Activated naive CD8-positive, alpha-beta T cell treated with anti-CD3 and anti-CD28 coated beads, Interleukin-2, amount 50 U/mL, for 16 hours (primary cell): ENCODE measurements at regions not wholly inside any gene's neighbourhood (a gene's known extent, or its start where the extent isn't known, plus 50 kb on each side); places are given as distances from the start of the nearest gene placed in this dataset.

Experiments used
- DNase-seq: peaks from one replicate; pipeline ENCODE4 v3.0.0-alpha.2; 2020; ENCODE audit warnings: low read depth, low spot score

DNA sequence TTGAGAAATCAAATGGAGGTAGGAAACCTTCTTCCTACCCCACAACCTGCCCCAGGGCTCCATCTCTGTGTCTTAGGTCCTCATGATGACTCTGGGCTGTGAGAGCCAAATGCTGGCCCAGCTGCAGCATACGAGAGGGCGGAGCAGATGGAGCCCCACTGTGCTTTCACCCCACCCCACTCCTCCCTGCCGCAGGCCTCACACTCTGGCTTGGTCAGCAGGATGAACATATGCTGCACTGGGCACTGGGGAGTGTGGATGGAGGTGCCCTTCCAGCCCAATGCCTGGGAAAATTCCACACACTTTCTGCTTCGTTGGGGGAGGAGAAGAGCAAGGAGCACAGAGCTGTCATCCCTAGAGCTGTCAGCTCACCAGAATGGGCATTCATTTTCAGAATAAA lies 271.6 kb upstream of the CADM1 start:
- no peak for DNase-seq

DNA sequence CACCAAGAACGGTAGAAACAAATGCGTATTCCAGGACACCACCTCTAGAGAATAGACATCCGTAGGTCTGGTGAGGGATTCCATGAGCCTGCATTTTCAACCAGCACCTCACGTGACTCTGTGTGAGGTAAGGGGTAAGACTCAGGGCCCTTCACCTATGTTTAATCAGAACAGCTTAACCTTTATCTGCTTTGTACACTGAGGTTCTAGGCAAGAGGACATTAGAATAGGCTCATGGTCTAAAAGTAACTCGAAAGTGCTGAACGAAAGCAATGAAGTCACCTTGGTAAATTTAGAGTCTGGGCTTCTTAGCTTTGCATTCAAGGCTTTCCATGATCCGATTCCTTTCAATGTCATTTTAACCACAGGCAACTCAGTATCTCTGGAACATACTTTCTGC lies 270.5 kb upstream of the CADM1 start:
- DNase-seq = no peak

DNA sequence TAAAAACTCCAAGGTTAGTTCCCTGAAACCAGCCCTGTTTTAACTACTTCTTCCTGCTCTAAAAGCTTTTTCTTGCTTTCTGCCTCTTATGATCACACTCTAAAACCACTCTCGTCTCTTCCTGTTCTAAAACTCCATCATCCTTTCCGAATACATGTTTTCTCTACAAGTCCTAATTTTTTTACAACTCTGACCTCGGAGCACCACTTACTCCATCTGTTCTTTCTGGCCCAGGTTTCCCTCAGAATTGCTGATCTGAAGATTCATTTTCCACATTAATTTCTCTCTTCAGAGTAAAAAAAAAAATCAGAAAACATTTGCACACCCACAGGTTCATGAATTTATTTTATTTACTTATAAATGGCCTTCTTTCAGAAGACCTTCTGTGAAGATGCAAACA lies 265.7 kb upstream of the CADM1 start:
- DNase-seq = no peak

DNA sequence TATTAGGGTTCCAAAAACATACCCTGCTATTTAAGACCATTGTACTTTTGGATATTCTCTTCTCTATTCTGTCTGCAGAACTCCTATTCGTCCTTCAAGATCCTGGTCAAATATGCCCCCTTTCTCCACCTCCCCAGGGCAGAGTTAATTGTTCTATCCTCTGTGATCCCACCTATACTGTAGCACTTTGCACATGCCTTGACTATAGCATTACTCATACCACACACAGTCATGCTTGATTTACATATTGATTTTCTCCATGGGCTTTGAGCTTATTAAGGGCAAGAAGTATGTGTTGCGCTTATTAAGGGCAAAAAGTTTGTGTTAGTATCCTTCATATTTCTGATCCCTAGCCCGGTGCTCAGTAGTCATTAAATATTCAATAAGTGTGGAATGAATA lies 263.7 kb upstream of the CADM1 start:
- no peak for DNase-seq

DNA sequence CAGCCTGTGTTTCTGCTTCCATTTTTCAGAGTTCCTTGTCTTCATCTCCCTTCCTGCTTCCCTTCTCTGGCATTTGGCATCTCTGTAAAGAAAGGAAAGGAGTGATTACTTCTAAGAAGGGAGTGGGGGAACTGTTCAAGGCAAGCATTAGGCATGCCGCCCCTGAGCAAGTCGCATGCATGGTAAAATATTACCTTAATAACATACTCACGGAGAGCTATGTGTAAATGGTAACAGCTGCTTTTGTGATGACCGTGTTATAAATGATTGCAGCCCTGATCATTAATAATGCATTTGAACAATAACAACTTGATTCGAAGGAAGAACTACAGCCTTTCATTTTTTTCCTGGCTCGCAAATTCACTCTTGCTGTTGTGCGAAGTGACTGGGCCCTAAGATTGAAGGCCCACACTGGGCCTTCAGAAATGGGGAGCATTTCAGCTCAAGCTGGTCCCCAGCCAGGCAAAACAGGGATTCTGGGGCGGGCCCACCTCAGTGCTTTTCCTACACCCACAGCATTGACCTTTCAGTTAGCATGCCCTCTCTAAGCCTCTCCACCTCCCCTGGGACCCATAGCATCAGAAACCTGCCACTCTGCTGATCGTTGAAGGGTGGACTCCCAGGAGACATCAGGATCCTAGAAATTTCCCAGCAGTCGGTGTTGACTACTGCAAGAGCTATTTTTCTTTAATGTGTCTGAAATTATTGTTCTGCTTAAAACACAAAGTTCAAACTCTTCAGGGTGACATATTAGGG lies 263.0 kb upstream of the CADM1 start:
- no peak for DNase-seq

DNA sequence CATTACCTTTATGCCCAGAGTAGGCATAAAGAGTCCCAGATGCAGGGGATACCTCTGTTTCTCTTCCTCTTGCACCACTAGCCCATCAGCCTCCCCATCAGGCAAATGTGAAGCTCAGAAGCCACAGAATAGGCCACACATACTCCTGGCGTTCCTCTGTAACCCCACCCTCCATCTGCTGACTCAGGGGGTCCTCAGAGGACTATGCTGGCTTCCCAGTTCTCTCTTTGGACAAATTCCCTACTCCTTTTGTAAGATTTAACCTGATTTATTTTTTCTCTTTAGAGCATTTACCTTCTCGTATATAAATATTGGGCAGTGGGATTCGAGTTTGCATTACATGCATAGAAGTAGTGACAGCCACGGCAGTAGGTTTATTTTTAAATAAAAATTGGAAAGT lies 262.3 kb upstream of the CADM1 start:
- DNase-seq = no peak

DNA sequence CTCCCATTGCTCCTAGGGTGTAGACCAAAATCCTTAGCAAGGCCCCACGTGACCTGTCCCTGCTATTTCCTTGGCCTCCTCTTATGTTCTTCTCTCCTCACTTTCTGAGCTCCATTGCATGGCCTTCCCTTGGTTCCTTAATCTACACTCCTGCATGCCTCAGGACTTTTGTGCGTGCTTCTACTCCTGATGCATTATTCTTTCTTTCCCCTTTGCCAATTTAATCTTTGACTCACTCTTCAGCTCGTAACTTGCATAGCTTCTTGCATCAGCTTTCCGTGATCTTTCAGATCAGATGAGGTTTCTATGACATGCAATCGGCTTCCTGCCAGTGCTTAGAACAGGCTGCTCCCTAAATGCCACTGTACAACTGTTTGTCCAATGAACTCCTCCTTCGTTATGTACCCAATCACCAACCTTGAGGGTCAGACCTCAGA lies 261.6 kb upstream of the CADM1 start:
- no peak for DNase-seq

DNA sequence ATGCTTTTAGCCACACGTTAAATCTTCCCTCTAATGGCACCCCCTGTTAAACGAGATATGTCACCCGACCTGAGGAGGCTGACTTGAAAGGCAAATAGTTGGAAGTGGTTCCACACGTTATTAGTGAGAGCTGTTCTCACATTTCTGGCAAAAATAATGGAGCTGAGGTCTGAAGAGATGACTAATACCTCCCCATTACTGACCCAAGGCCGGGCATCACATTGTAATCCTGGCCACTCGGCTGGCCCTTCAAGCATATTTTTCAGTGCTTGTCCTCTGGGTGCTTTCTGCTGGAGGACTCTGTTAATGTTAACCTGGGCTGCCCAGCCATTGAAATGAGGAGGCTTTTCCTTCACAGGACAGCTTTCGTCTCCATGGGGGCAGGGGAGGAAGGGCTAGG lies 260.0 kb upstream of the CADM1 start:
- no peak for DNase-seq

DNA sequence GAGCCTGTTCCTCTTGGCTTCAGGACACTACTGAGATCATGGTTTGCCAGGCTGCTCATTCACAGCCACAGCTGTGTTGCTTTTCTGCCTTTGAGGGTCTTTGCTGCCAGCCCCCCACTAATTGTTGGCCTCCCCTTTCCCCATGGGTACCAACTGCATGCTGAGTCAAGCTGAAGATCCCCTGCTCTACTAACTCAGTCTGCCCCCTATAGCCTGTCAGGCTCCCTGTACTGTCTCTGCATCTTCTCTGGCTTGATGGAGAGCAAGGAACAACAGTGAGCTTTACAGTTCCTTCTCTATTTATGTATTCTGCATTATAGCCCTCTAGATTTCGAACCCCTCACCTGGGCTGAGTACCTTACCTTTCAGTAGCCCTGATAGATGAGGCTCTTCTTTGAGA lies 257.6 kb upstream of the CADM1 start:
- DNase-seq = no peak

DNA sequence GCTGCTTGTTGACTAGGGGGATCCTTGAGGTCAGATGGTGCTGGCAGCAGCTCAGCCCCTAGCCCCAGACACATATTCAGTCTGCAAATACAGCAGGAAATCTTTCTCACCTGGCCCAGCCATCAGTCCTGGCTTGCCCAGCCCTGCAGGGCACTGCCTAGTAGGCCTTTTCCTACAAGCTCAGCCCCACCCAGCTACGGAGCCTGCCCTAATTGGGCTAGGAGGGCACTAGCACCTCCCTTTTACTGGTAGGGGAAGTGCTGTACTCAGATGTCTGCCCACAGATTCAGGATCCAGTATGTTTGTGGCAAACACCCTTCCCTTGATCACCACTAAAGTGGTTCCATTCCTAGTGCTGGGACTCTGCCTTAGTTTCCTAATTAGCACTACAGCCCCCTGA lies 257.1 kb upstream of the CADM1 start:
- no peak for DNase-seq

DNA sequence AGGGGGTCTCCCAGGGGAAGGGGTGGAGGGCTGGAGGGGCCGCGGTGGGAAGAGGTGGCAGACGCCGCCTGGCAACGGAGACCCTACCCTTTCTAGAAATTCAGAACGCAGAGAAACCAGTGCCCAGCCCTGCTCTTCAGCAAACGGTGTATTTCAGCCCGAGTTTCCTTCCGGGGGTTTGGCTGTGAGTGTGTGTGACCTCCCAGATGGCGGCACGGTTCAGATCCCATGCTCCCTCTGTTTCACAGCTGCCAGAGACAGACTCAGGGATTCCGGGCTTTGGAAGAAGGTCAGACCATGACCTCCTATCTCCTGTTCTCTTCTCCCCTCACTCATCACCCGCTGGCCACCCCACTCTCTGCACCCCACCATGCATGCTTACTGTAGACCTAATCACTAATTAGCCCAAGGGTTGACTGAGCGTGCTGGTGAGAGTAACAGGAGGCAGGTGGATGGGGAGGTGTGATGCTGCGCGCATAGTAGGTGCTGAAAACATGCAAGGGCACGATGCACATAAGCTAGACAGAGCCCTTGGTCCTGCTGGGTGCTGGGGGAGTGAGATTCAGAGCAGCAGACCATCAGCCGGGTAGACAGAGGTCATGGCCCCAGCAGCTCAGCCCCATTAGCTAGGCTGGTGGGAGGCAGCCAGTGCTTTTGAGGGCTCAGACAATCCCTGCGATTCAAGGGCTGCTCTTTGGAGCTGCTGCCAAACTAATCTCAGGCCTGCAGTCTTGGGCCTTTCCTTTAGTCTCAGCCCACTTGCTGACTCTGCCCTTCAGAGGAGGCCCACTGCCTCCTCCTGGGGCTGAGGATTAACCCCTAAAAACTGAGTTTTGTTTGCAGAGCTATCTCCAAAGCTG lies 256.5 kb upstream of the CADM1 start:
- no peak for DNase-seq

DNA sequence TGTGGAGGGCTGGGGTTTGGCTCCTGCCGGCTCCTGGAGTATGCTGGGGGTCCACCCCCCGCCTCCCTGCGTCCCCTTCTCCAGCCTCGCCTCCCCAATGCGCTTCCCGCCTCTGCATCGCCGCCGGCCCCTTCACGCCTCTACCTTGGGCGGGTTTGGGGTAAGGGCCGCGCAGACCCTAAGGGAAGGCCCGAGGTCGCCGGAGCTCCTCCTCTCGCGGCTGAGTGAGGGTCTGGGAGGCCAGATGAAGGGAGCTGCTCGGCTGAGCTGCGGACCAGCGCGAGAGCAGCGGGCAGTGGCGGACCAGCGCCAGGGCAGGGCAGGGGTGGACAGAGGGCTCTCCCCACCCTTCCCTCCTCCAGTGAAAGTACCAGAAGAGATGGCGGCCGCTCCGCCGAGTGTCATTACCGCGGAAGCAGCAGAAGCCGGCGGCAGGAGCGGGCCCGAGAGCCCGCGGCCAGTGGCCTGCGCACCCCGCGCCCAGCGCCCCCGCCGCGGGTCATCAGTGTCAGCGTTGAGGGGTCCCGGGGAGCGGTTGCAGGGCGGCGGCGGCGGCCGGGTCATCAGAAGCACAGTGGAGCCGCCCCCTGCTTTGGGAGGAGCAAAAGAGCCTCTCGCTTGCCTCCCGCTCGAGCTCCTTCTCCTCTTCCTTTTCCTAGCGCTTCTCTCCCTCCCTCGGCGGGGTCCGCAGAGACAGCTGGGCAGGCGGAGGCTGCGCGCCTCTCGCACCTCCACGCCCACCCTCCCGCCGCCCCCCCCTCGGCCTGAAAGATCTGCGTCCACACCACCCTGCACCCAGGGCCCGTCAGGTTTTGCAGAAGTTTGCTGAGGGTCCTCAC lies 255.6 kb upstream of the CADM1 start:
- DNase-seq = no peak

DNA sequence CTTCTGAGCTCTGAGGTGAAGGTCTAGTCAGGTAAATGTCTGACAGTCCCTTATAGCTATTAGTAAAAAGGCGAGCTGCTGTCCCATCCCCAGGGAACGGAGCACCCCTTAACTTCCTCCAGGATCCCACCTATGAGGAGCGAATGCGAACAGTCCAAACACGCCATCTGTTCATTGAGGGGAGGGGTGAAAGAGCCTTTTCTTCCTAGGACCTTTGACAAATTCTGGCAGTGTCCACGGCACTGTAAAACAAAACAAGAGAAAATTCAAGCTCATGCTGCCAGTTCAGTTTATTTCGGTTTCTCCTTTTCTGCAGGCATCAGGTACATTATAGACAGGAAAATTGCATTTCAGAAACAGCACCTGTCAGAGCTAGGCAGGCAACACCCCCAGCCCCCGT lies 253.8 kb upstream of the CADM1 start:
- no peak for DNase-seq

DNA sequence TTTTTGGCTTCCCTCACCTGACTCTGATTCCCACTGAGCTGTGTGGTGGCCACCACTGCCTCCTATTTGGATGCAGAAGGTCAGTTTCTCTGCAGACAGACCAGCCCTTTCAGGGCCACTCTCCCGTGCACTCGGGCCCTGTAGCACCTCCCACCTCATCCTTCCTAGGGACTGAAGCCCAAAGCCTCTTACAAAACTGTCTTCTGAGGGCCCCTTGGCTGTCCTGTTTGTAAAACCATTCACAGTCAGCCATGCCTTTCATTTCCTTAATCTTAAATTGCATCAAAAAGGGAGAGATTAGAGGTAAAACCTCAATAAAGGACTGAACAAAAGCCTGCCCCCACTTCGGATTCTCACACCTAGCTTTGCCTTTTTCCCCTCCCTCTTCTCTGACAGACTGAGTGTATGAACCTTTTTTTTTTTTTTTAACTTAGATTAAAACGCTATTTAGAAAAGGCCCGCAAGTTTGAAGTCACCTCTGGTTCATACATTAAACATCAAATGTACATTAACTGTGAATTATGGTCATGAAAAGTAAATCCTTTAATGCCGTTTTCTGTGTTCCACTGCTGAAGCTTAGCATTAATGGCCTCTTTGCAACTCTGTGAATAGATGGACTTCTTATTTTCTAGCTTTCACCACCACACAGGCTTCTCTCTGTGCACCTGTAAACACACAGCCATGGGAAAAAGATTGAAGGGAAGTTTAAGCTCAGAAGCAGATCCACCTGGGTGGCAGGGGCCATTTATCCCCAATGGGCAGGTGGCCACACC lies 247.2 kb upstream of the CADM1 start:
- DNase-seq = no peak

DNA sequence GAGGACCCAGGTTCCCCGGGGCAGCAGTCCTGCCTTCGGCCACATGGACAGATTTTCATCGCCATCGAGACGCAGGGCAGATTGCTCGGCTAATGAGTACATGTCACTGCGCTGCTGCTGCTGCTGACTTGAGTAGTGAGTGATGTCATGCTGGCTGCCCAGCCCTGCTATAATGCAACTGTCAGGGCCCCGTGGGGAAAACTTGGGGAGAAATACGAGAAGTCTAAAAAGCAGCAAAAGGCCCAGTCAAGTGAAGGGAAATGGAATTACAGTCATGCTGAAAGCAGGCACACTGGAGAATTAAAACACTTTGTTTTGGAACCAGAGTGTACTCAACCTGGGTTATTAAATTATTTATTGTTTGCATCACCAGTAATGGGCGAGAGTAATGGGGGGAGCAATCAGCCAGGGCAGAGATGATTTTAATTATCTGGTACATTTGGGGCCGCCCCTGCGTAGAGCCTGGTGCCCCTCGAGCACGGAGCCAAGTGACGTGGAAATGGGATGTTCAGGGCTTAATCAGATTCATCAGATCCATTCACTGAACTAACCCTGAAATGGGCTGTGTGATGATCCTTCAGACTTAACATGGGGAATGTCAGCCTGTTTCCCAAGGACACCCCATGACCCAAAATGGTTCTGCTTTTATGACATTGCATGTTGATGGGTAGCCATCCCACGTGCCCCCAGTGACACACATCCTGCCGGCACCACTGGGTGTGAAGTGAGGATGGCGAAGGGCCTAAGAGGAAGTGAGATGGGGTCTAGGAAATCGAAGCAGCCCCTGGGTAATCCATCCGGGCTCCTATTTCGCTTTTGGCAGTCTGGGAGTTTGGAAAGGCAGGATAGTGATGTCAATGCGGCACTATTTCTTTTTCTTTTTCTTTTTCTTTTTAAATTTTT lies 241.6 kb upstream of the CADM1 start:
- DNase-seq = no peak

DNA sequence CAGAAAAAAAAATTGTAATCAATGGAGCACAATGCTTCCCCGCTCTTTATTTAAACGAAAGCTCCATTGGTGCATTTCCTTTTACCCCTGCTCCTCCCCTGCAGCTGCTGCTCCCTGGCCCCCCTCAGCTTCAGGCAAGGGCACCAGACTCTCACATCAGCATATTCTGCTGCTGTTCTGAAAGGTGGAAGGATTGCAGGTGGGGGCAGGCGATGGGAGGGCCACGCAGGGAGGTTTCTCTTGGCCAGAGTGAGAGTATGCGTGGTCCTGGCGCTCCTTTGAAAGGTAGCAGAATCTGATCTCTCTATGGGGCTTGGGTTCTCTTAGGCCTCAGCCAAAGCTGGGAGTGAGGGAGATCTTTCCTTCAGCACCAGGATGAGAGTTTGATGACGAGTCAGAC lies 240.9 kb upstream of the CADM1 start:
- no peak for DNase-seq

DNA sequence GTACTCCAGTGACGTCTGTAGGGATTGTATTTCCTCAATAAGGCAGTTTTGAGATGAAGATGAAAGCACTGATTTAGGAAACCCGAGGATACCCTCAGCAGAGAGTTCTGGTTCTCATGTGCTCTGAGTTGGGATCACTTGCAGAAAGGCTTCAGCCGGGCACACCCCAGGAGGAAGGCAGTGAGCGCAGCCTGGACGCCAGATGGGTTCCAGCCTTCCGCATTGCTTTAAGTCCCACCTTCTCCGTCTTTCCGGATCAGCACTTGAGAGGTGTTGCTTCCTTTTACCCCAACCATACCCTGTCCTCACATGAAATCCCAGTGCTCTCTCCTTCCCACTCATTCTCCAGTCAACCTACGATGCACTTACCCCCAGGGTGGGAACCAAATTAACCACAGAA lies 239.5 kb upstream of the CADM1 start:
- DNase-seq = no peak

DNA sequence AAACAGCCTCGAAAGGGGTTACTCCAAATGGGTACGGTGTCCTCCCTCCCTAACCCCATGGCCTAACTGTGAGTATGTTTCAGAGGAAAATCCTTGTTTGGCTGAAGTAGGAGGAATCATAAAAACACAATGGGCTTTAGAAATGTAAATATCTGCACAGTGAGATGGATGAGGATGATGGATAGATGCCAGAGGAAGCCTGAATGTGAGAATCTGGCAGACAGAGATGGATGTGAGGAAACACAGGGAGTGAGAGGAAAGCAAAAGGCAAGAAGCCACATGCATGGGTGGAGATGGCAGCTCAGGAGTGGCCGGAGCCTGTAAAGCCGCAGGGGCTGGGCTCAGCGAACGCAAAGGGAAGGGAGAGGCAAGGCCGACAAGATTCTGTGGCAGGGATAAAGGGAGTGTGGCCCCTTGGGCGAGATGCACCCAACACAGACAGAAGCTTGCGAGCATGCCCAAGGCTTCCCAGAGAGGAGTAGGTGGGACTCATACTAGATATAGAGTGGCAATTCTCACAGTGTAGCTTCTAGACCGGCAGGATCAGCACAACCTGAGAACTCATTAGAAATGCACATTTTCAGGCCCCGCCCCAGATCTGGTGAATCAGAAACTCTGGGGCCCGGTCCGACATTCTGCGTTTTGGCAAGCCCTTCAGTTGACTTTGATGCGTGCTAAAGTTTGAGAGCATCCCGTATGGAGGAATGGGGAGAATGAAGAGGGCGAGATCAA lies 237.3 kb upstream of the CADM1 start:
- no peak for DNase-seq

DNA sequence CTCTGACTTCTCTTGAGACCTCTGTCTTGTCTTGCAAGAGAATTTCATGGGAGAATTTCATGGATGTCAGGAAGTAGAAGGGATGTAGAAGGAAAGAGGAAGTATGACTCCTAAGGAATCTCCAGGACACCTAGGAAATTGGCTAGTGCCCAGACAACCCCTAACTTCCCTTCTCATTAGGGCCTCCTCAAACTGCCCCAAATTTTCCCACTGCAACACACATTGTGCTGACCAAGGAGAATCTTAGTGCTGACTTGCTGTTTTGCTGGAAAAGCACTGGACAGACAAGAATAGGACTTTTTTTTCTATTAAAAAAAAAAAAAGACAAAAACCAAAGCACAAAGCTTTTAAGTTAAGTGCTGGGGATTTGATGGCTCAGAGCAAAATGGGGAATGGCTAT lies 236.1 kb upstream of the CADM1 start:
- DNase-seq = no peak

DNA sequence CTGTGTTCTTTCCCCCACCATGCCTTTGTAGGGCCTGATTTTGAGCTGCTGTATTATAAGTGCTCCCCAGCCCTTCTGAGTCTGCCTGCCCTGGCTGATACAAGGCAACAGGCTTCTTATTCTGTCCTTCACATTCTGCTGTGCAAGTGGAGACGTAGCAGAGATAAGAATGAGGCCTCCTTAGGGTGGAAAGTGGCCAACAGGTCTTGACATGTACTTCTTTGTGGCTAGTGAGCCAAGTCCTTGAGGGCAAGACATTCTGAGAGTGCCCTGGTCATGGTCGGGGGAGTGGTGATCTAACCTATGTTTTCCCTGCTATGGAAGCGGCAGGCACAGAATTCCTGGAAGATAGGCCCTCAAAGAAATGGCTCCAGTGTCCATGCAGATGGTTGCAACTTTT lies 235.7 kb upstream of the CADM1 start:
- DNase-seq = no peak
